ENCODE measurements at regions not wholly inside any gene's neighbourhood (a gene's known extent, or its start where the extent isn't known, plus 50 kb on each side); places are given as distances from the start of the nearest gene placed in this dataset.

DNA sequence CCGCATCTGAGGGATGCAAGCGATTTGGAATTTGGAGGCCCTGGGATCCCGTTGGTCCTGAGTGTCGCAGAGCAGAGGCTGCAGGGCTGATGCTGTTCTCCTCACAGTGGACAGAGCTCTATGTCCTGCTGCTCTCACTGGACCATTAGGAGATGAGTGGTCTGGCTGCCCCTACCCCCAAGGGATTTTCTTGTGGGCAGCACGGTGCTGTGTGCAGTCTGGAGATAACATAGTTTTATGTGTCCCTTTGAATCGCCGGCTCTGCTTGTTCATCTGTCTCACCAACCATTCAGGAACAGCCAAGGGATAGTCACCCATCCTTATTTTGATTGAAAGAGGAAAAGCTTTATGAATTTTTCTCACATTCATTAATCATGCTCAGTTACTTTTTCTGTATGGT is 49.9 kb downstream of the CHRM3 start:
- Histone ChIP-seq H3K4me3 (no peak overlapping the region), H3K9me3 (no peaks in the 10 kb centered on the region), H3K36me3 (ENCODE audit: low read depth) (no peaks in the 10 kb centered on the region), H3K4me1 (ENCODE audit: low read depth) (no peaks in the 10 kb centered on the region)
- DNase-seq = no peak
- ATAC-seq = no peak
- intact Hi-C loops (cut with DNase I, micrococcal nuclease) = no loop called here
- TF ChIP-seq, protein P1, sequence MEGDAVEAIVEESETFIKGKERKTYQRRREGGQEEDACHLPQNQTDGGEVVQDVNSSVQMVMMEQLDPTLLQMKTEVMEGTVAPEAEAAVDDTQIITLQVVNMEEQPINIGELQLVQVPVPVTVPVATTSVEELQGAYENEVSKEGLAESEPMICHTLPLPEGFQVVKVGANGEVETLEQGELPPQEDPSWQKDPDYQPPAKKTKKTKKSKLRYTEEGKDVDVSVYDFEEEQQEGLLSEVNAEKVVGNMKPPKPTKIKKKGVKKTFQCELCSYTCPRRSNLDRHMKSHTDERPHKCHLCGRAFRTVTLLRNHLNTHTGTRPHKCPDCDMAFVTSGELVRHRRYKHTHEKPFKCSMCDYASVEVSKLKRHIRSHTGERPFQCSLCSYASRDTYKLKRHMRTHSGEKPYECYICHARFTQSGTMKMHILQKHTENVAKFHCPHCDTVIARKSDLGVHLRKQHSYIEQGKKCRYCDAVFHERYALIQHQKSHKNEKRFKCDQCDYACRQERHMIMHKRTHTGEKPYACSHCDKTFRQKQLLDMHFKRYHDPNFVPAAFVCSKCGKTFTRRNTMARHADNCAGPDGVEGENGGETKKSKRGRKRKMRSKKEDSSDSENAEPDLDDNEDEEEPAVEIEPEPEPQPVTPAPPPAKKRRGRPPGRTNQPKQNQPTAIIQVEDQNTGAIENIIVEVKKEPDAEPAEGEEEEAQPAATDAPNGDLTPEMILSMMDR (IDR thresholded peaks at IDR 0.05) = no peak

DNA sequence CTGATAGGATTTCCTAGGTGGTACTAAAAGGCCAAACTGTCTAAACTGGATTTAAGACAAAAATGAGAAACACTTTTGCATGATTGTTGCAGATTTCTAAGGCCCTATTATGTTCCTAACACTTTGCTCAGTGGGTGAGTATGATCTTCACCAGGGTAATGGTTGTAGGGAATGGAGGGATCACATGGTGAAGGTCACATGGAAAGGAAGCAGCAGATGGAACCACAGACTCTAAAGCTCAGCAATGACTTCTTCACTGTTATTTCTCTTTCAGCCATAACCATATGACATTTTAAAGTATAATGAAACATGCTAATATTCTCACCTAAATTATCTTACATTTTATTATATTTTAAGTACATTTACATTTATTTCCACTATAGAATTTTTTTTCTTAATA is 51.5 kb downstream of the CHRM3 start:
- DNase-seq (no peak), ATAC-seq (no peak)
- TF ChIP-seq, protein P1 (IDR thresholded peaks at IDR 0.05) = no peak
- H3K9me3 ChIP-seq = no peaks in the 10 kb centered on the region
- no peak overlapping the region for H3K4me3 ChIP-seq
- H3K4me1 ChIP-seq (ENCODE audit: low read depth) = no peaks in the 10 kb centered on the region
- intact Hi-C loops (cut with DNase I, micrococcal nuclease) = no loop called here
- H3K36me3 ChIP-seq (ENCODE audit: low read depth) = no peaks in the 10 kb centered on the region

DNA sequence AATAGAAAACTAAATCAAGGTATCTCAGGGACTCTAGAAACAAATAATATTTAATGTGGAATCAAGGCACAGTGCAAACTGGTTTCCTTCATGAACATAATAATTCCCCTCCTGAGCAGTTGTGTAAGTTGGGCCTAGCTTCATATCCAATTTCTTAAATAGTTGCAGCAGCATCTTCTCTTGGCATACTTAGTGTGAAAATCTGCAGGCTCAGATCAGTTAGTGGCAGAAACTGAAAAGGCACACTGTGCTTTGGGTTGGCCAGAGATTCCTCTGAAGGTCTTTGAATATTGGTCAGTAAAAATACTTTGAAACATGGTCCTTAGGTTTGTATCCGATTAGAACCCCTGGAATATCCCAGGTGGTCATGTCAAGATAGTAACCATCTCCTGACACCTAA is 52.5 kb downstream of the CHRM3 start:
- no peak for ATAC-seq
- no peak overlapping the region for H3K4me3 ChIP-seq

DNA sequence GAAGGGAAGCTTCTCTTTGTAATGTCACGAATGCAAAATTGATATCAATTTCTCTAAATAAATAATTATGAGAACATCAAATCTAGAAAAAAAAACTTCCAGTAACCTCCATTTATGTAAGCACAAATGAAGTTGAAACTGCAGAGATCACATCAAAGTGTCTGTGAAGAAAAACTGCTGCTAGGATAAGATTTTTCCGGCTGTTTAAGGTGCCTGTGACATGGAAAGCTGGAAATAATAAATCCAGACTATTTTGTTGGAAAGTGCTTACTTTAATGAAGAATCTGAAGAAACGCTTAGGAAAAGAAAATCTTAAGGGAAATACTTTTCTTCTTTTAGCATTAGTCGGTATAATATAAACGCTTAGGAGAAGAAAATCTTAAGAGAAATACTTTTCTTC is 57.0 kb downstream of the CHRM3 start:
- Histone ChIP-seq H3K4me3 (no peak overlapping the region), H3K4me1 (ENCODE audit: low read depth) (peaks cover 6% of the 10 kb centered on the region), H3K36me3 (ENCODE audit: low read depth) (no peaks in the 10 kb centered on the region), H3K9me3 (no peaks in the 10 kb centered on the region)
- ATAC-seq (no peak), DNase-seq (no peak)
- TF ChIP-seq, protein P1 (IDR thresholded peaks at IDR 0.05) = no peak
- intact Hi-C loops (cut with DNase I, micrococcal nuclease) = no loop called here

More for the DNA sequence above, 52.5 kb downstream of the CHRM3 start:
- intact Hi-C loops (cut with DNase I, micrococcal nuclease) = no loop called here
- Histone ChIP-seq H3K4me1 (ENCODE audit: low read depth) (no peaks in the 10 kb centered on the region), H3K36me3 (ENCODE audit: low read depth) (no peaks in the 10 kb centered on the region), H3K9me3 (no peaks in the 10 kb centered on the region)
- TF ChIP-seq, protein P1 (IDR thresholded peaks at IDR 0.05) = no peak
- DNase-seq = no peak

DNA sequence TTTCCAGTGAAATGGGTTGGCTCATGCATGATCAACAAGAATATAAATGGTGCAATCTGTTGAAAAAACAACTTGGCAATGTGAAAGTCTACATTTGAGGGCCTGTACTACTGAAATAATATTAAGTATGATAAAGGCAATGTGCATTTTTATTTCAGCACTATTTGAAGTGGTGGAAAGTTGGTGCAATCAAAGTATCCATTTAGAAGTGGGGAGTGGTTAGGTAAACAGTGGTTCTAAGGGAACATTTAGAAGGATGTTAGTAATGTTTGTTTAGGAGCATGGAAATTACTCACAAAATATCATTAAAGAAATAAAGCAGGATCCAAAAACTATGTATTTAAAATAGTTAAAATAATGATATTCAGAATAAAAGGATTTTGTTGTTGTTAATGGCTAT is 60.2 kb downstream of the CHRM3 start:
- ATAC-seq (peak; percentile 54), DNase-seq (no peak)
- no peaks in the 10 kb centered on the region for H3K36me3 ChIP-seq (ENCODE audit: low read depth)

More for the DNA sequence above, 60.2 kb downstream of the CHRM3 start:
- TF ChIP-seq, protein P1 (IDR thresholded peaks at IDR 0.05) = no peak
- Histone ChIP-seq H3K9me3 (no peaks in the 10 kb centered on the region), H3K4me3 (no peak overlapping the region), H3K4me1 (ENCODE audit: low read depth) (peaks cover 6% of the 10 kb centered on the region)
- intact Hi-C loops (cut with DNase I, micrococcal nuclease) = no loop called here
